Keratinocyte (primary cell): ENCODE measurements at regions not wholly inside any gene's neighbourhood (a gene's known extent, or its start where the extent isn't known, plus 50 kb on each side); places are given as distances from the start of the nearest gene placed in this dataset.

Experiments used
- EZH2 ChIP-seq: IDR thresholded peaks from one replicate; pipeline ENCODE4 v1.6.1; 2012; ENCODE audit warnings: inconsistent platforms, mild to moderate bottlenecking, low read length, moderate library complexity
- TF ChIP-seq, protein P1 (sequence below), 3 experiments: IDR thresholded peaks in 1 of 3; conservative IDR thresholded peaks in 1 of 3; optimal IDR thresholded peaks in 1 of 3; 2 replicates in 2 of 3; 3 replicates in 1 of 3; pipeline versions ENCODE3 to v1.5.1; 2011; ENCODE audit warnings: low read length in 3 of 3, mild to moderate bottlenecking in 3 of 3, moderate library complexity in 2 of 3, control low read depth in 1 of 3, inconsistent platforms in 1 of 3; ENCODE audit not compliant: insufficient read depth in 2 of 3; ENCODE audit errors: extremely low read depth in 1 of 3

GRCh38 chr4:144355811-144356757 is 215.6 kb upstream of the GYPA start:
- TF ChIP-seq, protein P1, sequence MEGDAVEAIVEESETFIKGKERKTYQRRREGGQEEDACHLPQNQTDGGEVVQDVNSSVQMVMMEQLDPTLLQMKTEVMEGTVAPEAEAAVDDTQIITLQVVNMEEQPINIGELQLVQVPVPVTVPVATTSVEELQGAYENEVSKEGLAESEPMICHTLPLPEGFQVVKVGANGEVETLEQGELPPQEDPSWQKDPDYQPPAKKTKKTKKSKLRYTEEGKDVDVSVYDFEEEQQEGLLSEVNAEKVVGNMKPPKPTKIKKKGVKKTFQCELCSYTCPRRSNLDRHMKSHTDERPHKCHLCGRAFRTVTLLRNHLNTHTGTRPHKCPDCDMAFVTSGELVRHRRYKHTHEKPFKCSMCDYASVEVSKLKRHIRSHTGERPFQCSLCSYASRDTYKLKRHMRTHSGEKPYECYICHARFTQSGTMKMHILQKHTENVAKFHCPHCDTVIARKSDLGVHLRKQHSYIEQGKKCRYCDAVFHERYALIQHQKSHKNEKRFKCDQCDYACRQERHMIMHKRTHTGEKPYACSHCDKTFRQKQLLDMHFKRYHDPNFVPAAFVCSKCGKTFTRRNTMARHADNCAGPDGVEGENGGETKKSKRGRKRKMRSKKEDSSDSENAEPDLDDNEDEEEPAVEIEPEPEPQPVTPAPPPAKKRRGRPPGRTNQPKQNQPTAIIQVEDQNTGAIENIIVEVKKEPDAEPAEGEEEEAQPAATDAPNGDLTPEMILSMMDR (optimal IDR thresholded peaks at IDR 0.05 in 1 of 3, IDR thresholded peaks at IDR 0.05 in 1 of 3, conservative IDR thresholded peaks at IDR 0.05 in 1 of 3; ENCODE audit: extremely low read depth in 1 of 3, insufficient read depth in 2 of 3, low read length in 3 of 3), result peak in 2 of 3 experiments; percentile 31 to 43
- no peak for TF ChIP-seq EZH2
